GM18519 (cell line): ENCODE measurements at regions not wholly inside any gene's neighbourhood (a gene's known extent, or its start where the extent isn't known, plus 50 kb on each side); places are given as distances from the start of the nearest gene placed in this dataset.
"Not testable (repeated sequence)": the region's sequence is repeated elsewhere in the genome, so short reads cannot be mapped to it uniquely, and the experiment has no call there.

Source experiments
- ATAC-seq: cut with Tn5 transposase; IDR thresholded peaks from one replicate; pipeline ENCODE4 v1.9.1; 2021; ENCODE audit warnings: mild to moderate bottlenecking, moderate library complexity; ENCODE audit not compliant: unreplicated experiment, low FRiP score

GRCh38 chr1:234790333-234790732 lies 180.4 kb upstream of the IRF2BP2 start:
- ATAC-seq = not testable (repeated sequence)

GRCh38 chr1:234787011-234787584 lies 177.1 kb upstream of the IRF2BP2 start:
- ATAC-seq = not testable (repeated sequence)

GRCh38 chr1:234785922-234786321 lies 175.9 kb upstream of the IRF2BP2 start:
- ATAC-seq = not testable (repeated sequence)

GRCh38 chr1:234785471-234785919 lies 175.5 kb upstream of the IRF2BP2 start:
- not testable (repeated sequence) for ATAC-seq

GRCh38 chr1:234784108-234784507 lies 174.1 kb upstream of the IRF2BP2 start:
- ATAC-seq = not testable (repeated sequence)

GRCh38 chr1:234782791-234783190 lies 172.8 kb upstream of the IRF2BP2 start:
- ATAC-seq = no peak

- no peak for ATAC-seq
Measured at GRCh38 chr1:234782105-234782751, 172.2 kb upstream of the IRF2BP2 start.

GRCh38 chr1:234781241-234782065 lies 171.5 kb upstream of the IRF2BP2 start:
- ATAC-seq = no peak

GRCh38 chr1:234780531-234781162 lies 170.7 kb upstream of the IRF2BP2 start:
- ATAC-seq = no peak

GRCh38 chr1:234780112-234780511 lies 170.1 kb upstream of the IRF2BP2 start:
- no peak for ATAC-seq

- not testable (repeated sequence) for ATAC-seq
Measured at GRCh38 chr1:234779600-234779999, 169.6 kb upstream of the IRF2BP2 start.

GRCh38 chr1:234779160-234779538 lies 169.2 kb upstream of the IRF2BP2 start:
- ATAC-seq = no peak

- no peak for ATAC-seq
Measured at GRCh38 chr1:234778221-234779159, 168.5 kb upstream of the IRF2BP2 start.

GRCh38 chr1:234777856-234778220 lies 167.9 kb upstream of the IRF2BP2 start:
- ATAC-seq = no peak

- ATAC-seq = no peak
Measured at GRCh38 chr1:234776876-234777855, 167.2 kb upstream of the IRF2BP2 start.

- ATAC-seq = no peak
Measured at GRCh38 chr1:234776256-234776875, 166.4 kb upstream of the IRF2BP2 start.

GRCh38 chr1:234775477-234776246 lies 165.7 kb upstream of the IRF2BP2 start:
- no peak for ATAC-seq

- ATAC-seq = no peak
Measured at GRCh38 chr1:234774971-234775370, 165.0 kb upstream of the IRF2BP2 start.
